HEK293 (cell line): ENCODE measurements at regions not wholly inside any gene's neighbourhood (a gene's known extent, or its start where the extent isn't known, plus 50 kb on each side); places are given as distances from the start of the nearest gene placed in this dataset.

ENCODE experiments used
- BCL6B ChIP-seq: fragments of 450-650 bp; formaldehyde crosslinking; IDR thresholded peaks from 2 replicates; pipeline ENCODE4 v1.5.1; 2017; ENCODE audit warnings: missing biosample characterization, missing genetic modification characterization
- FEZF1 ChIP-seq: fragments of 450-650 bp; formaldehyde crosslinking; IDR thresholded peaks from 2 replicates; pipeline ENCODE4 v1.5.1; 2016; ENCODE audit warnings: missing biosample characterization, missing genetic modification characterization
- GLI2 ChIP-seq: fragments of 450-650 bp; formaldehyde crosslinking; IDR thresholded peaks from 2 replicates; pipeline ENCODE4; 2017; ENCODE audit warnings: missing biosample characterization, missing genetic modification characterization, low read depth, borderline replicate concordance
- GLI4 ChIP-seq: fragments of 450-650 bp; formaldehyde crosslinking; IDR thresholded peaks from 2 replicates; pipeline ENCODE4 v1.5.1; 2016; ENCODE audit warnings: missing biosample characterization, missing genetic modification characterization
- GLIS2 ChIP-seq: fragments of 450-650 bp; formaldehyde crosslinking; IDR thresholded peaks from 2 replicates; pipeline ENCODE4 v1.5.1; 2016; ENCODE audit warnings: missing biosample characterization, missing genetic modification characterization
- PBX3 ChIP-seq: sonication (generic); formaldehyde crosslinking; IDR thresholded peaks from 2 replicates; pipeline ENCODE4 v1.8.1; 2022; ENCODE audit warnings: mild to moderate bottlenecking, moderate library complexity, missing genetic modification reagents
- PRDM10 ChIP-seq: fragments of 450-650 bp; formaldehyde crosslinking; IDR thresholded peaks from 2 replicates; pipeline ENCODE4 v1.5.1; 2016; ENCODE audit warnings: missing biosample characterization, missing genetic modification characterization
- PRDM4 ChIP-seq: fragments of 450-650 bp; formaldehyde crosslinking; IDR thresholded peaks from 2 replicates; pipeline ENCODE4 v1.5.1; 2017; ENCODE audit warnings: missing biosample characterization, missing genetic modification characterization
- PRDM6 ChIP-seq: fragments of 450-650 bp; formaldehyde crosslinking; IDR thresholded peaks from 2 replicates; pipeline ENCODE4 v1.5.1; 2017; ENCODE audit warnings: missing biosample characterization, missing genetic modification characterization
- SP7 ChIP-seq: fragments of 450-650 bp; formaldehyde crosslinking; IDR thresholded peaks from 2 replicates; pipeline ENCODE4 v1.5.1; 2016; ENCODE audit warnings: missing biosample characterization, missing genetic modification characterization
- ZBTB1 ChIP-seq: fragments of 450-650 bp; formaldehyde crosslinking; IDR thresholded peaks from 2 replicates; pipeline ENCODE4 v1.5.1; 2016; ENCODE audit warnings: missing biosample characterization, missing genetic modification characterization
- ZBTB21 ChIP-seq: fragments of 450-650 bp; formaldehyde crosslinking; IDR thresholded peaks from 2 replicates; pipeline ENCODE4 v1.5.1; 2017; ENCODE audit warnings: missing biosample characterization, missing genetic modification characterization
- ZBTB44 ChIP-seq: fragments of 450-650 bp; IDR thresholded peaks from 2 replicates; pipeline ENCODE4 v1.5.1; 2018; ENCODE audit warnings: missing biosample characterization, mild to moderate bottlenecking, missing genetic modification characterization
- ZBTB48 ChIP-seq: fragments of 450-650 bp; formaldehyde crosslinking; IDR thresholded peaks from 2 replicates; pipeline ENCODE4 v1.5.1; 2016; ENCODE audit warnings: missing biosample characterization, missing genetic modification characterization
- ZEB2 ChIP-seq: fragments of 450-650 bp; formaldehyde crosslinking; IDR thresholded peaks from 2 replicates; pipeline ENCODE4 v1.5.1; 2016; ENCODE audit warnings: missing biosample characterization, missing genetic modification characterization
- ZNF132 ChIP-seq: fragments of 450-650 bp; formaldehyde crosslinking; IDR thresholded peaks from 2 replicates; pipeline ENCODE4 v1.5.1; 2017; ENCODE audit warnings: missing biosample characterization, missing genetic modification characterization, borderline replicate concordance
- ZNF211 ChIP-seq: fragments of 450-650 bp; formaldehyde crosslinking; IDR thresholded peaks from 2 replicates; pipeline ENCODE4 v1.5.1; 2016; ENCODE audit warnings: low read depth, missing biosample characterization, missing genetic modification characterization
- ZNF24 ChIP-seq: fragments of 450-650 bp; formaldehyde crosslinking; IDR thresholded peaks from 2 replicates; pipeline ENCODE4 v1.5.1; 2016; ENCODE audit warnings: missing biosample characterization, missing genetic modification characterization
- ZNF248 ChIP-seq: fragments of 450-650 bp; formaldehyde crosslinking; IDR thresholded peaks from 2 replicates; pipeline ENCODE4 v1.5.1; 2017; ENCODE audit warnings: missing biosample characterization, missing genetic modification characterization
- ZNF302 ChIP-seq: fragments of 450-650 bp; formaldehyde crosslinking; IDR thresholded peaks from 2 replicates; pipeline ENCODE4 v1.5.1; 2016; ENCODE audit warnings: missing biosample characterization, missing genetic modification characterization, low read depth
- ZNF350 ChIP-seq: fragments of 450-650 bp; formaldehyde crosslinking; IDR thresholded peaks from 2 replicates; pipeline ENCODE4 v1.5.0; 2017; ENCODE audit warnings: missing biosample characterization, mild to moderate bottlenecking, missing genetic modification characterization
- ZNF394 ChIP-seq: fragments of 450-650 bp; formaldehyde crosslinking; IDR thresholded peaks from 2 replicates; pipeline ENCODE4 v1.5.1; 2016; ENCODE audit warnings: missing biosample characterization, missing genetic modification characterization, mild to moderate bottlenecking, moderate library complexity, borderline replicate concordance
- ZNF48 ChIP-seq: fragments of 450-650 bp; formaldehyde crosslinking; IDR thresholded peaks from 2 replicates; pipeline ENCODE4 v1.5.1; 2016; ENCODE audit warnings: missing biosample characterization, missing genetic modification characterization
- ZNF600 ChIP-seq: fragments of 450-650 bp; formaldehyde crosslinking; IDR thresholded peaks from 2 replicates; pipeline ENCODE4 v1.5.1; 2016; ENCODE audit warnings: missing biosample characterization, missing genetic modification characterization
- ZNF623 ChIP-seq: fragments of 450-650 bp; formaldehyde crosslinking; IDR thresholded peaks from 2 replicates; pipeline ENCODE4 v1.5.1; 2016; ENCODE audit warnings: missing biosample characterization, missing genetic modification characterization
- ZNF624 ChIP-seq: fragments of 450-650 bp; formaldehyde crosslinking; IDR thresholded peaks from 2 replicates; pipeline ENCODE4 v1.5.1; 2017; ENCODE audit warnings: missing biosample characterization, missing genetic modification characterization
- ZNF701 ChIP-seq: fragments of 450-650 bp; formaldehyde crosslinking; IDR thresholded peaks from 2 replicates; pipeline ENCODE4 v1.5.1; 2016; ENCODE audit warnings: missing biosample characterization, missing genetic modification characterization
- ZSCAN30 ChIP-seq: fragments of 450-650 bp; IDR thresholded peaks from 2 replicates; pipeline ENCODE4 v1.5.1; 2018; ENCODE audit warnings: missing biosample characterization, mild to moderate bottlenecking, missing genetic modification characterization, moderate library complexity

- TF ChIP-seq PRDM10 = peak; percentile 60
- TF ChIP-seq ZBTB44 (tag by site-specific recombination) = no peak
- TF ChIP-seq GLI2 (tag by site-specific recombination) = no peak
- no peak for TF ChIP-seq ZNF302 (tag by site-specific recombination)
- TF ChIP-seq BCL6B (tag by site-specific recombination) = no peak
- TF ChIP-seq ZNF350 (tag by site-specific recombination) = no peak
- peak; percentile 77; the same call in 1 of the 2 replicates for TF ChIP-seq ZBTB48 (tag by site-specific recombination)
- no peak for TF ChIP-seq PBX3
- TF ChIP-seq PRDM6 = no peak
- TF ChIP-seq ZNF624 (tag by site-specific recombination) = no peak
- peak; percentile 37; the same call in 1 of the 2 replicates for TF ChIP-seq ZEB2 (tag by site-specific recombination)
- TF ChIP-seq FEZF1 (tag by site-specific recombination) = no peak
- no peak for TF ChIP-seq ZNF211
- no peak for TF ChIP-seq ZNF623
- no peak for TF ChIP-seq ZBTB1
- TF ChIP-seq GLIS2 = peak; percentile 86
- no peak for TF ChIP-seq ZNF701 (tag by site-specific recombination)
- no peak for TF ChIP-seq ZNF394 (tag by site-specific recombination)
- no peak for TF ChIP-seq ZNF248
- TF ChIP-seq SP7 = peak; percentile 50; the same call in 1 of the 2 replicates
- no peak for TF ChIP-seq PRDM4 (tag by site-specific recombination)
- no peak for TF ChIP-seq GLI4 (tag by site-specific recombination)
- TF ChIP-seq ZNF24 (tag by site-specific recombination) = no peak
- TF ChIP-seq ZBTB21 (tag by site-specific recombination) = no peak
- TF ChIP-seq ZNF132 (tag by site-specific recombination) = no peak
- TF ChIP-seq ZNF48 (tag by site-specific recombination) = no peak
- no peak for TF ChIP-seq ZSCAN30
- 0 out of 2 replicates have a peak, but pooled peaks have one; percentile 26 for TF ChIP-seq ZNF600 (tag by site-specific recombination)
Observed at GRCh38 chr2:240250985-240251847, 110.8 kb upstream of the OTOS start (continued).
